ENCODE measurements at regions not wholly inside any gene's neighbourhood (a gene's known extent, or its start where the extent isn't known, plus 50 kb on each side); places are given as distances from the start of the nearest gene placed in this dataset.

- H3K27ac ChIP-seq (ENCODE audit: low read depth, low read length, poor library complexity, severe bottlenecking): no peak overlapping the region
- no peaks in the 10 kb centered on the region for H3K9me3 ChIP-seq (ENCODE audit: low read length)
- H3F3A ChIP-seq (ENCODE audit: insufficient read depth, low read length): no peaks in the 10 kb centered on the region
- no peak overlapping the region for H2AFZ ChIP-seq (ENCODE audit: low read length)
- no peak overlapping the region for H3K4me3 ChIP-seq (ENCODE audit: low read depth, low read length, poor library complexity, severe bottlenecking)
- no peaks in the 10 kb centered on the region for H3K36me3 ChIP-seq (ENCODE audit: insufficient read depth, low read length)
- no peak overlapping the region for H3K9ac ChIP-seq (ENCODE audit: low read length)
- H3K27me3 ChIP-seq (ENCODE audit: insufficient read depth, low read length): no peaks in the 10 kb centered on the region
- no peaks in the 10 kb centered on the region for H4K20me1 ChIP-seq (ENCODE audit: insufficient read depth, low read length)
- H3K4me1 ChIP-seq (ENCODE audit: insufficient read depth, low read length, severe bottlenecking): no peaks in the 10 kb centered on the region
- H3K4me2 ChIP-seq (ENCODE audit: low read length): no peak overlapping the region
- H3K79me2 ChIP-seq (ENCODE audit: insufficient read depth, low read length): no peaks in the 10 kb centered on the region
- TF ChIP-seq CTCF (IDR thresholded peaks at IDR 0.05; ENCODE audit: low read length) (no peak), EZH2 (IDR thresholded peaks at IDR 0.05; ENCODE audit: borderline replicate concordance, low read length) (no peak)
- no peaks in the 10 kb centered on the region for H3K9me2 ChIP-seq (ENCODE audit: low read depth, low read length)
These were observed 162.1 kb downstream of the RAB11FIP2 start for GRCh38 chr10:117884592-117884991.

GRCh38 chr10:117885206-117885829, 161.4 kb downstream of the RAB11FIP2 start:
- H3K4me1 ChIP-seq (ENCODE audit: insufficient read depth, low read length, severe bottlenecking): no peaks in the 10 kb centered on the region
- H3K79me2 ChIP-seq (ENCODE audit: insufficient read depth, low read length): no peaks in the 10 kb centered on the region
- H3K9ac ChIP-seq (ENCODE audit: low read length): no peak overlapping the region
- H3K4me2 ChIP-seq (ENCODE audit: low read length): no peak overlapping the region
- H3K4me3 ChIP-seq (ENCODE audit: low read depth, low read length, poor library complexity, severe bottlenecking): no peak overlapping the region
- H3K9me2 ChIP-seq (ENCODE audit: low read depth, low read length): no peaks in the 10 kb centered on the region
- H3K36me3 ChIP-seq (ENCODE audit: insufficient read depth, low read length): no peaks in the 10 kb centered on the region
- H3K27ac ChIP-seq (ENCODE audit: low read depth, low read length, poor library complexity, severe bottlenecking): no peak overlapping the region
- TF ChIP-seq EZH2 (IDR thresholded peaks at IDR 0.05; ENCODE audit: borderline replicate concordance, low read length): no peak
- no peak for TF ChIP-seq CTCF (IDR thresholded peaks at IDR 0.05; ENCODE audit: low read length)
- H4K20me1 ChIP-seq (ENCODE audit: insufficient read depth, low read length): no peaks in the 10 kb centered on the region
- no peak overlapping the region for H2AFZ ChIP-seq (ENCODE audit: low read length)
- H3K9me3 ChIP-seq (ENCODE audit: low read length): no peaks in the 10 kb centered on the region
- H3K27me3 ChIP-seq (ENCODE audit: insufficient read depth, low read length): no peaks in the 10 kb centered on the region
- H3F3A ChIP-seq (ENCODE audit: insufficient read depth, low read length): no peaks in the 10 kb centered on the region

- Histone ChIP-seq H3K27me3 (ENCODE audit: insufficient read depth, low read length) (no peaks in the 10 kb centered on the region), H3K9me3 (ENCODE audit: low read length) (no peaks in the 10 kb centered on the region), H3K79me2 (ENCODE audit: insufficient read depth, low read length) (no peaks in the 10 kb centered on the region), H3K27ac (ENCODE audit: low read depth, low read length, poor library complexity, severe bottlenecking) (no peak overlapping the region), H3K9ac (ENCODE audit: low read length) (no peak overlapping the region), H2AFZ (ENCODE audit: low read length) (no peak overlapping the region), H3K4me1 (ENCODE audit: insufficient read depth, low read length, severe bottlenecking) (no peaks in the 10 kb centered on the region), H3K4me2 (ENCODE audit: low read length) (no peak overlapping the region), H3F3A (ENCODE audit: insufficient read depth, low read length) (no peaks in the 10 kb centered on the region), H3K36me3 (ENCODE audit: insufficient read depth, low read length) (no peaks in the 10 kb centered on the region), H4K20me1 (ENCODE audit: insufficient read depth, low read length) (no peaks in the 10 kb centered on the region), H3K4me3 (ENCODE audit: low read depth, low read length, poor library complexity, severe bottlenecking) (no peak overlapping the region), H3K9me2 (ENCODE audit: low read depth, low read length) (no peaks in the 10 kb centered on the region)
- TF ChIP-seq CTCF (IDR thresholded peaks at IDR 0.05; ENCODE audit: low read length): no peak
- no peak for TF ChIP-seq EZH2 (IDR thresholded peaks at IDR 0.05; ENCODE audit: borderline replicate concordance, low read length)
These were observed 160.0 kb downstream of the RAB11FIP2 start for GRCh38 chr10:117886766-117887165.

All from OCI-LY1 (cell line).